Mammary epithelial cell (primary cell): ENCODE measurements at regions not wholly inside any gene's neighbourhood (a gene's known extent, or its start where the extent isn't known, plus 50 kb on each side); places are given as distances from the start of the nearest gene placed in this dataset.
"Not testable (repeated sequence)": the region's sequence is repeated elsewhere in the genome, so short reads cannot be mapped to it uniquely, and the experiment has no call there.

Experiments
- EZH2 ChIP-seq: IDR thresholded peaks from 2 replicates; pipeline ENCODE4 v1.6.1; 2012; ENCODE audit warnings: low read length, inconsistent platforms, borderline replicate concordance
- TF ChIP-seq, protein P1 (sequence below), 2 donors: IDR thresholded peaks in 1 of 2; conservative IDR thresholded peaks in 1 of 2; 2 replicates each; pipeline ENCODE4 v1.5.1; 2011 to 2012; ENCODE audit warnings: inconsistent platforms in 2 of 2, low read length in 2 of 2, mild to moderate bottlenecking in 2 of 2, control low read depth in 1 of 2, low read depth in 1 of 2; ENCODE audit not compliant: insufficient read depth in 1 of 2; ENCODE audit errors: extremely low read depth in 1 of 2

DNA sequence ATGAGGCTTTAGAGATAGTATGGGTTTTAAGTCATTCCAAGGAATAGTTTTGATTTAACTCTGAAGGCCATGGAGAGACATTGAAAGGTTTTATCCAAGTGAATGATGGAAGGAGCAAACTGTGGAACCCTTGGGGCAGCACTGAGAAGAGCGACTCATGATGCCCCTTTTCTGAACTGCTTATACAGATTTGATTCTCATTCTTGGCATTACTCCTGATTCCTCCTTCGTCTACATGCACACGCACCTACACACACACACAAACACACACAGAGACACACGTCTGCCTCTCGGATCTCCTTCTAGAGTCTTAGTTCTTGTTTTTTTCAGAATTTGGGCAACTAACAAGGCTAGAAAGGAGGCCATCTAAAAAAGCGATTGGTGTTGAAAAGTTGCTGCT lies 94.1 kb upstream of the TPTE start:
- TF ChIP-seq, protein P1, sequence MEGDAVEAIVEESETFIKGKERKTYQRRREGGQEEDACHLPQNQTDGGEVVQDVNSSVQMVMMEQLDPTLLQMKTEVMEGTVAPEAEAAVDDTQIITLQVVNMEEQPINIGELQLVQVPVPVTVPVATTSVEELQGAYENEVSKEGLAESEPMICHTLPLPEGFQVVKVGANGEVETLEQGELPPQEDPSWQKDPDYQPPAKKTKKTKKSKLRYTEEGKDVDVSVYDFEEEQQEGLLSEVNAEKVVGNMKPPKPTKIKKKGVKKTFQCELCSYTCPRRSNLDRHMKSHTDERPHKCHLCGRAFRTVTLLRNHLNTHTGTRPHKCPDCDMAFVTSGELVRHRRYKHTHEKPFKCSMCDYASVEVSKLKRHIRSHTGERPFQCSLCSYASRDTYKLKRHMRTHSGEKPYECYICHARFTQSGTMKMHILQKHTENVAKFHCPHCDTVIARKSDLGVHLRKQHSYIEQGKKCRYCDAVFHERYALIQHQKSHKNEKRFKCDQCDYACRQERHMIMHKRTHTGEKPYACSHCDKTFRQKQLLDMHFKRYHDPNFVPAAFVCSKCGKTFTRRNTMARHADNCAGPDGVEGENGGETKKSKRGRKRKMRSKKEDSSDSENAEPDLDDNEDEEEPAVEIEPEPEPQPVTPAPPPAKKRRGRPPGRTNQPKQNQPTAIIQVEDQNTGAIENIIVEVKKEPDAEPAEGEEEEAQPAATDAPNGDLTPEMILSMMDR (conservative IDR thresholded peaks at IDR 0.05 in 1 of 2, IDR thresholded peaks at IDR 0.05 in 1 of 2; ENCODE audit: extremely low read depth in 1 of 2, insufficient read depth in 1 of 2, low read depth in 1 of 2, low read length in 2 of 2): not testable (repeated sequence)
- TF ChIP-seq EZH2: not testable (repeated sequence)
